WTC11 (cell line): ENCODE measurements at regions not wholly inside any gene's neighbourhood (a gene's known extent, or its start where the extent isn't known, plus 50 kb on each side); places are given as distances from the start of the nearest gene placed in this dataset.

Experiments used
- FOXJ3 ChIP-seq: sonication (generic); formaldehyde crosslinking; IDR thresholded peaks from 2 replicates; pipeline ENCODE4 v1.9.0; 2021; ENCODE audit warnings: missing genetic modification reagents, mild to moderate bottlenecking, borderline replicate concordance
- IRF2 ChIP-seq: sonication (generic); formaldehyde crosslinking; IDR thresholded peaks from 2 replicates; pipeline ENCODE4 v1.8.0; 2022; ENCODE audit warnings: low read depth, missing genetic modification reagents, borderline replicate concordance
- MXD4 ChIP-seq: fragments of 250-450 bp; sonication (Bioruptor Pico); IDR thresholded peaks from 2 replicates; pipeline ENCODE4 v1.8.0; 2021; ENCODE audit warnings: mild to moderate bottlenecking, moderate library complexity, borderline replicate concordance
- NR1H2 ChIP-seq: sonication (generic); formaldehyde crosslinking; IDR thresholded peaks from 2 replicates; pipeline ENCODE4 v1.9.0; 2021; ENCODE audit warnings: mild to moderate bottlenecking, moderate library complexity, missing genetic modification reagents
- NR2C2 ChIP-seq: sonication (generic); formaldehyde crosslinking; IDR thresholded peaks from 2 replicates; pipeline ENCODE4 v1.8.0; 2022; ENCODE audit warnings: mild to moderate bottlenecking, missing genetic modification reagents
- TF ChIP-seq, protein P1 (sequence below): fragments of 200-600 bp; IDR thresholded peaks from 2 replicates; pipeline ENCODE4 v1.8.0; 2022; ENCODE audit warnings: antibody characterized with exemption
- TF ChIP-seq, protein P2 (sequence below): sonication (generic); formaldehyde crosslinking; IDR thresholded peaks from 2 replicates; pipeline ENCODE4 v1.8.1; 2023; ENCODE audit warnings: mild to moderate bottlenecking, missing genetic modification reagents, moderate library complexity
- TF ChIP-seq, protein P3 (sequence below): sonication (generic); formaldehyde crosslinking; IDR thresholded peaks from 2 replicates; pipeline ENCODE4 v1.8.1; 2022; ENCODE audit warnings: low read depth, mild to moderate bottlenecking, moderate library complexity, missing genetic modification reagents, borderline replicate concordance
- TF ChIP-seq, protein P4 (sequence below): sonication (generic); formaldehyde crosslinking; IDR thresholded peaks from 2 replicates; pipeline ENCODE4 v1.8.1; 2023; ENCODE audit warnings: mild to moderate bottlenecking, moderate library complexity, missing genetic modification reagents
- TF ChIP-seq, protein P5 (sequence below): sonication (generic); formaldehyde crosslinking; IDR thresholded peaks from 2 replicates; pipeline ENCODE4 v1.8.0; 2022; ENCODE audit warnings: mild to moderate bottlenecking, missing genetic modification reagents
- TF ChIP-seq, protein P6 (sequence below): sonication (generic); formaldehyde crosslinking; IDR thresholded peaks from 2 replicates; pipeline ENCODE4 v1.8.0; 2022; ENCODE audit warnings: mild to moderate bottlenecking, missing genetic modification reagents
- TF ChIP-seq, protein P7 (sequence below): fragments of 250-450 bp; sonication (Bioruptor Pico); conservative IDR thresholded peaks from 2 replicates; pipeline ENCODE4 v1.9.0; 2021; ENCODE audit warnings: mild to moderate bottlenecking

DNA sequence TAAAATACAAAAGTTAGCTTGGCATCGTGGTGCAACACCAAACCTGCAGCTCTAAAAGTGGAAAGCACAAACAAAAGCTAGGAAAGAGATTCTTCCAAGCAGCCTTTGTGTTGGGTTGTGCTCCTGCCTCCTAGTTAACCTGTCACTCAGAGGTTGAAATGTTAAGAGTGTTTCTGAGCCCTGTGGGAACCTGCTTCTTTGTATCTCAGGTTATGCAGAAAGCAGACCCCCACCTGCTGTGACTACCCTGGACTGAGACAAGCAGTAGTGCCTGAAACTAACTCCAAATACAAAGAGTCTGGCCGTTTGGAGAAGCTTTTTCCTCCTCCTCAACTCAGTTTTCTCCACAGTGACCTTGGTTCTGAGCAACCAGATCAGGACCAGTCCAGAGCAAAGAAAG is 158.4 kb upstream of the CSNK1A1L start:
- TF ChIP-seq, protein P1, sequence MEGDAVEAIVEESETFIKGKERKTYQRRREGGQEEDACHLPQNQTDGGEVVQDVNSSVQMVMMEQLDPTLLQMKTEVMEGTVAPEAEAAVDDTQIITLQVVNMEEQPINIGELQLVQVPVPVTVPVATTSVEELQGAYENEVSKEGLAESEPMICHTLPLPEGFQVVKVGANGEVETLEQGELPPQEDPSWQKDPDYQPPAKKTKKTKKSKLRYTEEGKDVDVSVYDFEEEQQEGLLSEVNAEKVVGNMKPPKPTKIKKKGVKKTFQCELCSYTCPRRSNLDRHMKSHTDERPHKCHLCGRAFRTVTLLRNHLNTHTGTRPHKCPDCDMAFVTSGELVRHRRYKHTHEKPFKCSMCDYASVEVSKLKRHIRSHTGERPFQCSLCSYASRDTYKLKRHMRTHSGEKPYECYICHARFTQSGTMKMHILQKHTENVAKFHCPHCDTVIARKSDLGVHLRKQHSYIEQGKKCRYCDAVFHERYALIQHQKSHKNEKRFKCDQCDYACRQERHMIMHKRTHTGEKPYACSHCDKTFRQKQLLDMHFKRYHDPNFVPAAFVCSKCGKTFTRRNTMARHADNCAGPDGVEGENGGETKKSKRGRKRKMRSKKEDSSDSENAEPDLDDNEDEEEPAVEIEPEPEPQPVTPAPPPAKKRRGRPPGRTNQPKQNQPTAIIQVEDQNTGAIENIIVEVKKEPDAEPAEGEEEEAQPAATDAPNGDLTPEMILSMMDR = no peak
- TF ChIP-seq, protein P2, sequence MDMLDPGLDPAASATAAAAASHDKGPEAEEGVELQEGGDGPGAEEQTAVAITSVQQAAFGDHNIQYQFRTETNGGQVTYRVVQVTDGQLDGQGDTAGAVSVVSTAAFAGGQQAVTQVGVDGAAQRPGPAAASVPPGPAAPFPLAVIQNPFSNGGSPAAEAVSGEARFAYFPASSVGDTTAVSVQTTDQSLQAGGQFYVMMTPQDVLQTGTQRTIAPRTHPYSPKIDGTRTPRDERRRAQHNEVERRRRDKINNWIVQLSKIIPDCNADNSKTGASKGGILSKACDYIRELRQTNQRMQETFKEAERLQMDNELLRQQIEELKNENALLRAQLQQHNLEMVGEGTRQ (CRISPR knock-in tag) = no peak
- TF ChIP-seq, protein P3, sequence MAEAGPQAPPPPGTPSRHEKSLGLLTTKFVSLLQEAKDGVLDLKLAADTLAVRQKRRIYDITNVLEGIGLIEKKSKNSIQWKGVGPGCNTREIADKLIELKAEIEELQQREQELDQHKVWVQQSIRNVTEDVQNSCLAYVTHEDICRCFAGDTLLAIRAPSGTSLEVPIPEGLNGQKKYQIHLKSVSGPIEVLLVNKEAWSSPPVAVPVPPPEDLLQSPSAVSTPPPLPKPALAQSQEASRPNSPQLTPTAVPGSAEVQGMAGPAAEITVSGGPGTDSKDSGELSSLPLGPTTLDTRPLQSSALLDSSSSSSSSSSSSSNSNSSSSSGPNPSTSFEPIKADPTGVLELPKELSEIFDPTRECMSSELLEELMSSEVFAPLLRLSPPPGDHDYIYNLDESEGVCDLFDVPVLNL (CRISPR knock-in tag) = no peak
- TF ChIP-seq FOXJ3 (CRISPR knock-in tag) (no peak), MXD4 (no peak), NR1H2 (CRISPR knock-in tag) (no peak), IRF2 (CRISPR knock-in tag) (no peak), NR2C2 (no peak)
- TF ChIP-seq, protein P4, sequence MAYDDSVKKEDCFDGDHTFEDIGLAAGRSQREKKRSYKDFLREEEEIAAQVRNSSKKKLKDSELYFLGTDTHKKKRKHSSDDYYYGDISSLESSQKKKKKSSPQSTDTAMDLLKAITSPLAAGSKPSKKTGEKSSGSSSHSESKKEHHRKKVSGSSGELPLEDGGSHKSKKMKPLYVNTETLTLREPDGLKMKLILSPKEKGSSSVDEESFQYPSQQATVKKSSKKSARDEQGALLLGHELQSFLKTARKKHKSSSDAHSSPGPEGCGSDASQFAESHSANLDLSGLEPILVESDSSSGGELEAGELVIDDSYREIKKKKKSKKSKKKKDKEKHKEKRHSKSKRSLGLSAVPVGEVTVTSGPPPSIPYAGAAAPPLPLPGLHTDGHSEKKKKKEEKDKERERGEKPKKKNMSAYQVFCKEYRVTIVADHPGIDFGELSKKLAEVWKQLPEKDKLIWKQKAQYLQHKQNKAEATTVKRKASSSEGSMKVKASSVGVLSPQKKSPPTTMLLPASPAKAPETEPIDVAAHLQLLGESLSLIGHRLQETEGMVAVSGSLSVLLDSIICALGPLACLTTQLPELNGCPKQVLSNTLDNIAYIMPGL = no peak
- TF ChIP-seq, protein P5, sequence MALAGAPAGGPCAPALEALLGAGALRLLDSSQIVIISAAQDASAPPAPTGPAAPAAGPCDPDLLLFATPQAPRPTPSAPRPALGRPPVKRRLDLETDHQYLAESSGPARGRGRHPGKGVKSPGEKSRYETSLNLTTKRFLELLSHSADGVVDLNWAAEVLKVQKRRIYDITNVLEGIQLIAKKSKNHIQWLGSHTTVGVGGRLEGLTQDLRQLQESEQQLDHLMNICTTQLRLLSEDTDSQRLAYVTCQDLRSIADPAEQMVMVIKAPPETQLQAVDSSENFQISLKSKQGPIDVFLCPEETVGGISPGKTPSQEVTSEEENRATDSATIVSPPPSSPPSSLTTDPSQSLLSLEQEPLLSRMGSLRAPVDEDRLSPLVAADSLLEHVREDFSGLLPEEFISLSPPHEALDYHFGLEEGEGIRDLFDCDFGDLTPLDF (CRISPR knock-in tag) = no peak
- TF ChIP-seq, protein P6, sequence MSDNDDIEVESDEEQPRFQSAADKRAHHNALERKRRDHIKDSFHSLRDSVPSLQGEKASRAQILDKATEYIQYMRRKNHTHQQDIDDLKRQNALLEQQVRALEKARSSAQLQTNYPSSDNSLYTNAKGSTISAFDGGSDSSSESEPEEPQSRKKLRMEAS = no peak
- TF ChIP-seq, protein P7, sequence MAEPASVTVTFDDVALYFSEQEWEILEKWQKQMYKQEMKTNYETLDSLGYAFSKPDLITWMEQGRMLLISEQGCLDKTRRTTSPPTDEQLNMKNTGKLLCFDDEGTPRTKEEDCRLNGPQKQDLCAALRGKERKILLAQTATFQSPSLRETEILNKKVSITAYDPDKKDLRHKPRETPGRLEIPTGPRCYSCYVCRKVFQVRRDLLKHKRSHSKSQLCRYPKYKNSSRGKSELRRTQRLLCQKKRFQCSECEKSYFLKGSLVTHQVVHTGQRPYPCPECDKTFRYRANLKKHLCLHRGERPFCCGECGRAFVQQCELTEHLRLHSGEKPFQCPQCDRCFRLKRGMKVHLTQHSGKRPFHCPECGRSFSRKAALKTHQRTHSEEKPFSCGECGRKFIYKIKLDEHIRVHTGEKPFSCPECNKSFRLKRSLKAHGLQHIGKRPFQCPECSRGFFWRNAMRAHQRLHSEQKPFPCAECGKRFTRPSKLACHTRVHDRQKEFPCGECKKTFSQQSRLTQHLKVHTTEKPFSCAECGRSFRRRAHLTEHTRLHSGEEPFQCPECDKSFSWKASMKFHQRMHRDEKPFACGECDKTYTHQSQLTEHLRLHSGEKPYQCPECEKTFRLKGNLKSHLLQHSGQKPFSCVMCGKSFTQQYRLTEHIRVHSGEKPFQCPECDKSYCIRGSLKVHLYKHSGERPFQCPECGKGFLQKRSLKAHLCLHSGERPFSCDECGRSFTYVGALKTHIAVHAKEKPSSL = no peak
